ENCODE measurements at regions not wholly inside any gene's neighbourhood (a gene's known extent, or its start where the extent isn't known, plus 50 kb on each side); places are given as distances from the start of the nearest gene placed in this dataset.

DNA sequence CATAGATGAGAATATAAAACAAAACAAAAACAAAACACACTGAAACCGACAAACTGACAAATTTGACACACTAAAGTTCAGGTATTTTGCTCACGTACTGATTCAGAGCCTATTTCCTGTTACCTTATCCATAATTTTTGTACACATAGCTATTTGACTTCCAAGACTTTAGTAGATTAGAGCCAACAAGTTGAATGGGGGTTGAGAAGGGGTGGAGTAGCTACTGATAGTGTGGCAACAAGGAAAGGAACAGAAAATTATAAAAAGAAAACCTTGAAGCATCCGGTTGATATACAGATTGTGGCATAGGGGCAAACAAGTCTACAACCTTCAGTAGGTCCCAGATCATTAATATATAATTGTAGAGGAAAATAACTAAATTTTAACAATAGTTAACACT lies 92.3 kb upstream of the RASGEF1B start:
- Histone ChIP-seq H3K4me1 (peaks cover 0 to 31% (median 8%) of the 10 kb centered on the region in 4 donors), H3K9me3 (no peaks in the 10 kb centered on the region), H3K27ac (peak overlapping the region in 1 of 4 donors; percentile 24), H3K4me3 (no peak overlapping the region), H3K36me3 (no peaks in the 10 kb centered on the region), H3K27me3 (no peaks in the 10 kb centered on the region)
- in situ Hi-C loops (cut with MboI; ENCODE audit: low pct_ligation_motif_present in 1 of 4, low pct_unique_long_range_greater_than_20kb in 1 of 4, low sequenced_read_pairs in 3 of 4): no loop called here
- TF ChIP-seq, protein P1, sequence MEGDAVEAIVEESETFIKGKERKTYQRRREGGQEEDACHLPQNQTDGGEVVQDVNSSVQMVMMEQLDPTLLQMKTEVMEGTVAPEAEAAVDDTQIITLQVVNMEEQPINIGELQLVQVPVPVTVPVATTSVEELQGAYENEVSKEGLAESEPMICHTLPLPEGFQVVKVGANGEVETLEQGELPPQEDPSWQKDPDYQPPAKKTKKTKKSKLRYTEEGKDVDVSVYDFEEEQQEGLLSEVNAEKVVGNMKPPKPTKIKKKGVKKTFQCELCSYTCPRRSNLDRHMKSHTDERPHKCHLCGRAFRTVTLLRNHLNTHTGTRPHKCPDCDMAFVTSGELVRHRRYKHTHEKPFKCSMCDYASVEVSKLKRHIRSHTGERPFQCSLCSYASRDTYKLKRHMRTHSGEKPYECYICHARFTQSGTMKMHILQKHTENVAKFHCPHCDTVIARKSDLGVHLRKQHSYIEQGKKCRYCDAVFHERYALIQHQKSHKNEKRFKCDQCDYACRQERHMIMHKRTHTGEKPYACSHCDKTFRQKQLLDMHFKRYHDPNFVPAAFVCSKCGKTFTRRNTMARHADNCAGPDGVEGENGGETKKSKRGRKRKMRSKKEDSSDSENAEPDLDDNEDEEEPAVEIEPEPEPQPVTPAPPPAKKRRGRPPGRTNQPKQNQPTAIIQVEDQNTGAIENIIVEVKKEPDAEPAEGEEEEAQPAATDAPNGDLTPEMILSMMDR (IDR thresholded peaks at IDR 0.05): no peak
- TF ChIP-seq EP300 (IDR thresholded peaks at IDR 0.05; ENCODE audit: low read depth): no peak
- no peak for TF ChIP-seq POLR2A (IDR thresholded peaks at IDR 0.05)
- TF ChIP-seq POLR2AphosphoS5 (IDR thresholded peaks at IDR 0.05): no peak
- no peak for DNase-seq
- 52 to 65% methylated on average over 3 of the region's 3 CpGs for WGBS, 2 donors (ENCODE audit: low coverage in 1 of 2)
- intact Hi-C loops (cut with DNase I; ENCODE audit: low total_unique reads): no loop called here

DNA sequence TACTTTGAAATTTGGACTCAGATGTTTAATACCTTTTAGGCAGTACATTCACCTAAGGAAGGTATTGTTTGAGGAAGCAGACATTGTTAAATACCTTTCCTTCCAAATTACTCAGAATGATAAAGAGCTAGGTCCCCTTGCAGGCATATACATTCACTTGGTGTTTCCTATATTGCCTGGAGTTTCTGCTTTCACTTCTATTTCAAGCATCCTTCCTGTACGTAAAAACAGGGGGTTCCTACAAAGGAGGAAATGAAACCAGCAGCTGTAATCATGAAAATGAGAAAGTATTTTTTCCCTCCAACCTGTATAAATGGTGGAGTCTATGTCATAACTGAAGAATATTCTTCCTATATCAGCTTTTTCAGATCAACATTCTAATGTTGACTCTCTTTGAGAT lies 90.4 kb upstream of the RASGEF1B start:
- Histone ChIP-seq H3K4me1 (peaks cover 0 to 31% (median 8%) of the 10 kb centered on the region in 4 donors), H3K9me3 (no peaks in the 10 kb centered on the region), H3K36me3 (no peaks in the 10 kb centered on the region), H3K4me3 (no peak overlapping the region), H3K27me3 (no peaks in the 10 kb centered on the region), H3K27ac (no peak overlapping the region)
- 63 to 71% methylated on average over 1 of the region's 1 CpG for WGBS, 2 donors (ENCODE audit: low coverage in 1 of 2)
- no peak for TF ChIP-seq EP300 (IDR thresholded peaks at IDR 0.05; ENCODE audit: low read depth)
- TF ChIP-seq, protein P1 (IDR thresholded peaks at IDR 0.05): no peak
- no peak for TF ChIP-seq POLR2AphosphoS5 (IDR thresholded peaks at IDR 0.05)
- TF ChIP-seq POLR2A (IDR thresholded peaks at IDR 0.05): no peak
- in situ Hi-C loops (cut with MboI; ENCODE audit: low pct_ligation_motif_present in 1 of 4, low pct_unique_long_range_greater_than_20kb in 1 of 4, low sequenced_read_pairs in 3 of 4) (no loop called here), intact Hi-C loops (cut with DNase I; ENCODE audit: low total_unique reads) (no loop called here)
- DNase-seq: no peak

DNA sequence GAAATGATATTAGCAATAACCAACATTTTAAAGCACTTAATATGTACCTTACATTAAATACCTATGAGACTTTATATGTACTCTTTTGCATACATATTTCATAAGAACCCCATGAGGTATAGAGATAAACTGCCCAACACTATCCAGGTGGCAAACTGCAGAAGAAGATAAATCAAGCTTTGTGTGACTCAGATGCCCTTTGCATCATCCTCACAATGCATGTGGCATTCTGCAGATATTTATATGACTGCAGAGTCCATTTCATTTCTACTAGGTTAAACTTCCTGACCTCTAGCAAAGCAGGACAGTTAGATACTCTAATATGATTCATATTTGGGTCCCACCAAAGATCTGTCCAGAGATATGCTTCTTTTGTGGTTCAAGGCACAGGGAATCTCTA lies 85.6 kb upstream of the RASGEF1B start:
- no peaks in the 10 kb centered on the region for H3K27me3 ChIP-seq
- in situ Hi-C loops (cut with MboI; ENCODE audit: low pct_ligation_motif_present in 1 of 4, low pct_unique_long_range_greater_than_20kb in 1 of 4, low sequenced_read_pairs in 3 of 4): no loop called here
- no peak for DNase-seq
- no peak overlapping the region for H3K27ac ChIP-seq
- H3K4me3 ChIP-seq: no peak overlapping the region
- intact Hi-C loops (cut with DNase I; ENCODE audit: low total_unique reads): no loop called here
- H3K36me3 ChIP-seq: no peaks in the 10 kb centered on the region
- H3K9me3 ChIP-seq: no peaks in the 10 kb centered on the region
- TF ChIP-seq POLR2AphosphoS5 (IDR thresholded peaks at IDR 0.05): no peak
- no peak for TF ChIP-seq EP300 (IDR thresholded peaks at IDR 0.05; ENCODE audit: low read depth)
- no peak for TF ChIP-seq POLR2A (IDR thresholded peaks at IDR 0.05)
- TF ChIP-seq, protein P1 (IDR thresholded peaks at IDR 0.05): no peak
- peaks cover 0 to 21% (median 0%) of the 10 kb centered on the region in 4 donors for H3K4me1 ChIP-seq

DNA sequence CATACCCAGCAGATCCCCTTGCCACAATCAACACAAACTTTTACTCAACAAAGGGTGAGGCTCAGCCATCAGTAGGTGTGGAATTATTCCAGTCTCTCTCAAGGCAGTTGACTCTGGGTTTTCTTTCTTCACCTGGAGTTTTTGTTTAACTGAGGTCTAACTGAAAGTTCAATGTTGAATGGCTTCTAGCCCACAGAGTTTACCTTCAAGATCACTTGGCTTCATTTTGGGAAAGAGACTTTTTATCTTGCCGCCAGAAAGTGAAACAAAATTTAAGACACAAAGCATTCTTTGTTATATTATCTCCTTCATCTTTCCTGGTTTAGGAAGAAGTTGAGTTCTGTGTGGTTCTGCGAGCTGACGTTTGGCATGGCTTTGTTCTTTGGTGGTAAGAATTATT lies 83.8 kb upstream of the RASGEF1B start:
- no peak for DNase-seq
- in situ Hi-C loops (cut with MboI; ENCODE audit: low pct_ligation_motif_present in 1 of 4, low pct_unique_long_range_greater_than_20kb in 1 of 4, low sequenced_read_pairs in 3 of 4) (no loop called here), intact Hi-C loops (cut with DNase I; ENCODE audit: low total_unique reads) (no loop called here)
- Histone ChIP-seq H3K4me3 (peak overlapping the region in 1 of 4 donors; percentile 15), H3K36me3 (no peaks in the 10 kb centered on the region), H3K9me3 (no peaks in the 10 kb centered on the region), H3K27me3 (no peaks in the 10 kb centered on the region), H3K4me1 (peaks cover 0 to 31% (median 0%) of the 10 kb centered on the region in 4 donors), H3K27ac (peak overlapping the region in 3 of 4 donors; percentile 14 to 64 (median 17))
- 26 to 30% methylated on average over 3 of the region's 3 CpGs for WGBS, 2 donors (ENCODE audit: low coverage in 1 of 2)
- no peak for TF ChIP-seq POLR2AphosphoS5 (IDR thresholded peaks at IDR 0.05)
- TF ChIP-seq, protein P1 (IDR thresholded peaks at IDR 0.05): no peak
- TF ChIP-seq EP300 (IDR thresholded peaks at IDR 0.05; ENCODE audit: low read depth): no peak
- no peak for TF ChIP-seq POLR2A (IDR thresholded peaks at IDR 0.05)

Data from transverse colon (tissue), 4 donors.